ENCODE measurements at regions not wholly inside any gene's neighbourhood (a gene's known extent, or its start where the extent isn't known, plus 50 kb on each side); places are given as distances from the start of the nearest gene placed in this dataset.

GRCh38 chr4:41874873-41875272 lies 60.4 kb upstream of the TMEM33 start:
- Histone ChIP-seq H3K27ac (no peak overlapping the region), H3K4me1 (replicated peaks in 1 of 2) (peaks cover 9 to 26% of the 10 kb centered on the region in 2 donors), H3K4me3 (no peak overlapping the region)
- no peak for ATAC-seq (replicated peaks in 6 of 8)
- in situ Hi-C loops (cut with MboI; ENCODE audit: low pct_unique_long_range_greater_than_20kb in 2 of 9, low sequenced_read_pairs in 9 of 9, unreplicated experiment in 9 of 9) = loop anchor here in 8 of 9 experiments (25.0 kb wide), 4 partner anchors 163 to 613 kb away; partner anchors contain the start of gene UCHL1 (in 1 of the 8)

- peaks cover 9 to 26% of the 10 kb centered on the region in 2 donors for H3K4me1 ChIP-seq (replicated peaks in 1 of 2)
- in situ Hi-C loops (cut with MboI; ENCODE audit: low pct_unique_long_range_greater_than_20kb in 2 of 9, low sequenced_read_pairs in 9 of 9, unreplicated experiment in 9 of 9) = no loop called here
- no peak overlapping the region for H3K27ac ChIP-seq
- no peak for ATAC-seq (replicated peaks in 6 of 8)
- no peak overlapping the region for H3K4me3 ChIP-seq
- 0 to 52% (median 38%) methylated on average over 1 to 4 of the region's 7 CpGs; no CpG with 5 or more reads in 3 of the 10 experiments for WGBS, 10 experiments
Observed at GRCh38 chr4:41874398-41874797, 60.8 kb upstream of the TMEM33 start.

DNA sequence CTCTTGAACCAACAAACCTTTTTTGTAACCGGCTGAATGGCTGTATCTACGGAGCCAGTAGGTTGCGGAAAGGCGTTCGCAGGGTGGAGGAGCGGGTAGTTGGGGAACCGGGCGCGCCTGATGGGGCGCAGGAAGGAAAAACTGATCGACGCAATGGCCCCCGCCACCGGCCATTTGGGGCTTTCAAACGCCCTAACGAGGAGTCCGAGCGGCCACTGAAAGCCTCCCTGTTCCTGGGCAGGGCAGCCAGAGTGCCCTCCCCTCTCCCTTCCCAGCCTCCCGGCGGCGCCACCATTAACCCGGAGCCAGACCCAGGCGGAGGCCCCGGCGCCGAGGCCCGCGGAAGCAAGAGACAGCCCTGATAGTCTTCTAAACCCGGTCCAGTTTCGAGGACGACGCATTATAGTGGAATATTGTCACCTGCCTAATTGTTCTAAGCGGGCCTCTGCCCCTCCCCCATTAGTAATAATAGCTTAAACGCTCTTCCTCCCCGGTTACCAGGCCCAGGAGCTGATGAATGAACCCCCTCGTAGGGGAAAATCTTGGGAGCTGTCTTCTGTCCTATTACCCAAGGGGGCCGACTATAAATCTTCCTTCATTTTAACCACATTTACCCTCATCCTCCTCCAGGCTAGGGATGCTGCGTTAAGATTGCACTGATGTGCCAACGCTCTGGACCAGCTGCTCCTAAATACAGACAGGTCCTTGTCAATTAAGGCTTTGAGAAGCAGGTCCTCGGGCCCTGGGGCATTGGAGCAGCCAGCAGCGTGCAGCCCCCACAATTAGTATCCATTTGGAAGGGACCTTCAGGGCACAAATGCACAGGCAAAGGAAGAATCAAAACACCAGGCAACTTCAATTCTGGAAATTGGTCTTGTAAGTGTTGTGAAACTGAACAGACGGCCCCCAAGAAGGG lies 61.6 kb upstream of the TMEM33 start:
- H3K4me3 ChIP-seq = no peak overlapping the region
- in situ Hi-C loops (cut with MboI; ENCODE audit: low pct_unique_long_range_greater_than_20kb in 2 of 9, low sequenced_read_pairs in 9 of 9, unreplicated experiment in 9 of 9) = no loop called here
- peak in 2 of 8 experiments; percentile 39 to 54 for ATAC-seq (replicated peaks in 6 of 8)

DNA sequence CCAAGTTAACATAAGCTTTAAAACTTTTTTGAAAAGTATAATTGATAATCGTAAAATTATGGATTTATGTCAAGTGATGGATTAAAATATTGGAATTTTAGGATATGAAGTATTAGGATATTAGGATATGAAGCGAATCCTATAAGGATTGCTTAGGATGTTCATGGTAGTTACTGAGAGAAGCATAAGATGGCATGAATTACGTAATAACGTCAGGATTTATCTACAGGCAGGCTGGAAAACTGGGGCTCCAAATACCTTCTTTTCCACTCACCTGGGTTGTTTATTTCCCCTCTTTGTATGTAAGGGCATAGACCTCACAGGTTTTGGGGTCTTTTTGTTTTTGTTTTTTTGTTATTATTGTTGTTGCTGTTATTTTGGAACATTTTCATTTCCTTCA lies 65.2 kb upstream of the TMEM33 start:
- Histone ChIP-seq H3K27ac (no peak overlapping the region), H3K4me3 (no peak overlapping the region), H3K4me1 (replicated peaks in 1 of 2) (peaks cover 17 to 28% of the 10 kb centered on the region in 2 donors)
- in situ Hi-C loops (cut with MboI; ENCODE audit: low pct_unique_long_range_greater_than_20kb in 2 of 9, low sequenced_read_pairs in 9 of 9, unreplicated experiment in 9 of 9) = no loop called here
- WGBS, 10 experiments = 16 to 100% (median 69%) methylated on average over 1 to 4 of the region's 4 CpGs
- ATAC-seq (replicated peaks in 6 of 8) = no peak

More for the DNA sequence above, 61.6 kb upstream of the TMEM33 start:
- Histone ChIP-seq H3K4me1 (replicated peaks in 1 of 2) (peaks cover 3 to 20% of the 10 kb centered on the region in 2 donors), H3K27ac (no peak overlapping the region)
- WGBS, 10 experiments = 8 to 86% (median 25%) methylated on average over 1 to 27 of the region's 42 CpGs; no CpG with 5 or more reads in 1 of the 10 experiments

GRCh38 chr4:41866799-41867677 lies 68.2 kb upstream of the TMEM33 start:
- WGBS, 10 experiments = 8 to 43% (median 15%) methylated on average over 2 to 18 of the region's 55 CpGs; no CpG with 5 or more reads in 4 of the 10 experiments
- Histone ChIP-seq H3K4me1 (replicated peaks in 1 of 2) (peaks cover 27 to 31% of the 10 kb centered on the region in 2 donors), H3K4me3 (peak overlapping the region; percentile 9 to 36 (median 19)), H3K27ac (no peak overlapping the region)
- in situ Hi-C loops (cut with MboI; ENCODE audit: low pct_unique_long_range_greater_than_20kb in 2 of 9, low sequenced_read_pairs in 9 of 9, unreplicated experiment in 9 of 9) = no loop called here
- ATAC-seq (replicated peaks in 6 of 8) = peak in 6 of 8 experiments; percentile 45 to 79 (median 60)

DNA sequence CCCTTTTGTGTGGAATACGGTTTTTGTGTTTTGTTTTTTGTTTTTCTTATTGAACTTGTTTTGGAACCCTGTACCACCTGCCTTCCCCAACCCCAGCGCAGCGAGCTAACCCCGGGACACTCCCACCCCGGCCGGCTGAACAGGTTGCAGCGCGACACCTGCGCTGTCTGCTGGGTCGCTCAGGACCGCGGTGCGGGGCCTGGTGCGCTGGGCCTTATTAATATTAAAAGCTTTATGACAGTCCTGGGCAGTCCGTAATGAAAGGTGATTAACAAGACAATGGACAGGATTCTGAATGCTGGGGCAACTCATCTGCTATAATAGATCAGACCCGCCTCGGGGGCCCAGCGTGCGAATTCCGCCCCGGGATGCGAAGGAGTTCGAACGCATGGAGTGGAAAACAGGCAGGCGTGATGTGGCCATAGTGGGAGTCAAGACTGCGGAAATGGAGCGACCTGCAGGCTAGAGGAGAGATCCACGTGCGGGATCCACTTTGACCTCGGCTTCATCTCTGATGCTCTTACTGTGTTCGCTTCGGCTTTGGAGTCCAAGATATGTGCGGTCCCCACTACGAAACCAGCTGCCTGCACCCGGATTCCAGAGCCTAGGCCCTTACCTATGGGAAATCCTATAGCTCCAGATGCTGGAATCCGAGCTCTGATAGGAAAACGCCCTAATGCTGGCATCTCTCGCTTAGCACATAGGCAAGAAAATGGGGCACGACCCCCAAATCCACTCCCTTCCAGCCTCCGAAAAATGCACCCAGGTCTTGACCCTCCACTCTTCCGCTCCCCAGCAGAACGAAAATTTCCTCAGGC lies 69.0 kb upstream of the TMEM33 start:
- peak overlapping the region in 3 of 5 donors; percentile 9 to 36 (median 23) for H3K4me3 ChIP-seq
- in situ Hi-C loops (cut with MboI; ENCODE audit: low pct_unique_long_range_greater_than_20kb in 2 of 9, low sequenced_read_pairs in 9 of 9, unreplicated experiment in 9 of 9) = no loop called here
- peaks cover 27 to 31% of the 10 kb centered on the region in 2 donors for H3K4me1 ChIP-seq (replicated peaks in 1 of 2)
- no peak overlapping the region for H3K27ac ChIP-seq
- 0 to 53% (median 10%) methylated on average over 1 to 22 of the region's 42 CpGs; no CpG with 5 or more reads in 2 of the 10 experiments for WGBS, 10 experiments
- peak in 2 of 8 experiments; percentile 6 to 10 for ATAC-seq (replicated peaks in 6 of 8)

GRCh38 chr4:41865306-41865980 lies 69.8 kb upstream of the TMEM33 start:
- ATAC-seq (replicated peaks in 6 of 8) = peak in 4 of 8 experiments; percentile 26 to 91 (median 78)
- Histone ChIP-seq H3K4me1 (replicated peaks in 1 of 2) (peaks cover 27 to 31% of the 10 kb centered on the region in 2 donors), H3K4me3 (no peak overlapping the region), H3K27ac (no peak overlapping the region)
- in situ Hi-C loops (cut with MboI; ENCODE audit: low pct_unique_long_range_greater_than_20kb in 2 of 9, low sequenced_read_pairs in 9 of 9, unreplicated experiment in 9 of 9) = no loop called here
- 0 to 34% (median 20%) methylated on average over 1 to 16 of the region's 33 CpGs; no CpG with 5 or more reads in 2 of the 10 experiments for WGBS, 10 experiments

DNA sequence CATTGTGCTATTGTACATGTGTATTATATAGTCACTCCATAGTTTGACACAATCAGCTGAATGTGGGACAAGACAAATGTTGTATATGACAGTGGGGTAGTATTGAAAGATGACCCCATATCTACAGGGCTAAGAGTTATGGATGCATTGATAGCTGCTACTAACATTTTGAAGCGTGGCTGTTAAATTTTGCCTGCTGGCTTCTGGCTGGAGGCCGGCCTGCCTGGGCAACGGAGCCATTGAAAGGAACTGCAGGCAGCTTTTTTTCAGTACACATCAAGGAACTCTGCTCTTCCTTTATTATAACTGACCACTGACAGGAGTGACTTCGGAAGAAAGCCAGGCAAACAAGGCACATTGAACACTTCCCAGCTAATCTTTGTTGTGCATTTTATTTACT lies 76.1 kb upstream of the TMEM33 start:
- in situ Hi-C loops (cut with MboI; ENCODE audit: low pct_unique_long_range_greater_than_20kb in 2 of 9, low sequenced_read_pairs in 9 of 9, unreplicated experiment in 9 of 9) = no loop called here

GRCh38 chr4:41857226-41857641 lies 78.0 kb upstream of the TMEM33 start:
- Histone ChIP-seq H3K27ac (no peak overlapping the region), H3K4me1 (replicated peaks in 1 of 2) (peaks cover 20 to 27% of the 10 kb centered on the region in 2 donors), H3K4me3 (peak overlapping the region in 1 of 5 donors; percentile 3)
- in situ Hi-C loops (cut with MboI; ENCODE audit: low pct_unique_long_range_greater_than_20kb in 2 of 9, low sequenced_read_pairs in 9 of 9, unreplicated experiment in 9 of 9) = no loop called here
- 0 to 60% (median 33%) methylated on average over 1 to 4 of the region's 4 CpGs; no CpG with 5 or more reads in 2 of the 10 experiments for WGBS, 10 experiments
- ATAC-seq (replicated peaks in 6 of 8) = peak in 5 of 8 experiments; percentile 78 to 91 (median 81)

More for the DNA sequence above, 76.1 kb upstream of the TMEM33 start:
- H3K4me3 ChIP-seq = no peak overlapping the region
- peak in 1 of 8 experiments; percentile 60 for ATAC-seq (replicated peaks in 6 of 8)
- 0 to 31% (median 10%) methylated on average over 1 to 4 of the region's 4 CpGs; no CpG with 5 or more reads in 1 of the 10 experiments for WGBS, 10 experiments
- peaks cover 29 to 37% of the 10 kb centered on the region in 2 donors for H3K4me1 ChIP-seq (replicated peaks in 1 of 2)
- H3K27ac ChIP-seq = no peak overlapping the region

- in situ Hi-C loops (cut with MboI; ENCODE audit: low pct_unique_long_range_greater_than_20kb in 2 of 9, low sequenced_read_pairs in 9 of 9, unreplicated experiment in 9 of 9) = no loop called here
- WGBS, 10 experiments = 17 to 84% (median 51%) methylated on average over 1 to 2 of the region's 2 CpGs; no CpG with 5 or more reads in 1 of the 10 experiments
- peak overlapping the region in 1 of 5 donors; percentile 3 for H3K4me3 ChIP-seq
- peaks cover 20 to 27% of the 10 kb centered on the region in 2 donors for H3K4me1 ChIP-seq (replicated peaks in 1 of 2)
- H3K27ac ChIP-seq = no peak overlapping the region
- peak in 2 of 8 experiments; percentile 7 to 20 for ATAC-seq (replicated peaks in 6 of 8)
Observed at GRCh38 chr4:41856797-41857196, 78.4 kb upstream of the TMEM33 start.

- Histone ChIP-seq H3K4me3 (no peak overlapping the region), H3K4me1 (replicated peaks in 1 of 2) (peaks cover 19 to 24% of the 10 kb centered on the region in 2 donors), H3K27ac (no peak overlapping the region)
- WGBS, 10 experiments = 0 to 88% (median 69%) methylated on average over 1 to 2 of the region's 2 CpGs; no CpG with 5 or more reads in 4 of the 10 experiments
- in situ Hi-C loops (cut with MboI; ENCODE audit: low pct_unique_long_range_greater_than_20kb in 2 of 9, low sequenced_read_pairs in 9 of 9, unreplicated experiment in 9 of 9) = no loop called here
- ATAC-seq (replicated peaks in 6 of 8) = no peak
Observed at GRCh38 chr4:41853973-41854372, 81.3 kb upstream of the TMEM33 start.

Measured in motor neuron (in vitro differentiated cells).